ENCODE measurements at regions not wholly inside any gene's neighbourhood (a gene's known extent, or its start where the extent isn't known, plus 50 kb on each side); places are given as distances from the start of the nearest gene placed in this dataset.
A peak's percentile ranks its signal among the peaks of the same experiment; 100 is the strongest.
"Not testable (repeated sequence)": the region's sequence is repeated elsewhere in the genome, so short reads cannot be mapped to it uniquely, and the experiment has no call there.

- not testable (repeated sequence) for DNase-seq (ENCODE audit: low read depth)
Observed at GRCh38 chr2:87678742-87679173, 69.1 kb upstream of the PLGLB2 start.

GRCh38 chr2:87679950-87680349, 67.9 kb upstream of the PLGLB2 start:
- DNase-seq (ENCODE audit: low read depth) = not testable (repeated sequence)

- DNase-seq (ENCODE audit: low read depth) = not testable (repeated sequence)
Observed at GRCh38 chr2:87680691-87681090, 67.2 kb upstream of the PLGLB2 start.

- DNase-seq (ENCODE audit: low read depth) = not testable (repeated sequence)
Observed at GRCh38 chr2:87683451-87683850, 64.4 kb upstream of the PLGLB2 start.

GRCh38 chr2:87683961-87684360, 63.9 kb upstream of the PLGLB2 start:
- not testable (repeated sequence) for DNase-seq (ENCODE audit: low read depth)

- not testable (repeated sequence) for DNase-seq (ENCODE audit: low read depth)
Observed at GRCh38 chr2:87685558-87685957, 62.3 kb upstream of the PLGLB2 start.

GRCh38 chr2:87686873-87687549, 60.9 kb upstream of the PLGLB2 start:
- DNase-seq (ENCODE audit: low read depth) = not testable (repeated sequence)

- DNase-seq (ENCODE audit: low read depth) = not testable (repeated sequence)
Observed at GRCh38 chr2:87687550-87688270, 60.2 kb upstream of the PLGLB2 start.

GRCh38 chr2:87691899-87692592, 55.8 kb upstream of the PLGLB2 start:
- not testable (repeated sequence) for DNase-seq (ENCODE audit: low read depth)

GRCh38 chr2:87692914-87693313, 55.0 kb upstream of the PLGLB2 start:
- DNase-seq (ENCODE audit: low read depth) = not testable (repeated sequence)

GRCh38 chr2:87693882-87694281, 54.0 kb upstream of the PLGLB2 start:
- not testable (repeated sequence) for DNase-seq (ENCODE audit: low read depth)

GRCh38 chr2:87695596-87696323, 52.1 kb upstream of the PLGLB2 start:
- peak; percentile 51 for DNase-seq (ENCODE audit: low read depth)
